GM12878 (cell line): ENCODE measurements at regions not wholly inside any gene's neighbourhood (a gene's known extent, or its start where the extent isn't known, plus 50 kb on each side); places are given as distances from the start of the nearest gene placed in this dataset.

Experiments
- ATAC-seq: fragments of 200-7000 bp; cut with Tn5 transposase; 3 replicates; pipeline ENCODE4 v1.9.1; 2020; ENCODE audit warnings: mild to moderate bottlenecking, moderate library complexity
- BruUV-seq: library from RNA; stranded (reverse); fragments of 400-500 nt; replicated peaks from 2 replicates; lab custom pipeline; 2021; lab: Mats Ljungman, UMichigan
- CTCF ChIA-PET: fragments of 300-600 bp; sonication (Branson Sonifier 250); formaldehyde crosslinking; extraction: SDS; loops from one replicate; lab custom pipeline; 2021; ENCODE audit warnings: inconsistent platforms; lab: Yijun Ruan, JAX
- POLR2A ChIA-PET: fragments of 350-600 bp; formaldehyde crosslinking; extraction: SDS; loops from one replicate; lab custom pipeline; 2021; ENCODE audit warnings: inconsistent platforms; lab: Charles Lee
- RAD21 ChIA-PET: fragments of 300-600 bp; sonication (Branson Sonifier 250); formaldehyde crosslinking; loops from one replicate; lab custom pipeline; 2023; ENCODE audit warnings: antibody characterized with exemption; ENCODE audit not compliant: unreplicated experiment; lab: Charles Lee
- SMC1A ChIA-PET: fragments of 300-600 bp; sonication (Branson Sonifier 250); formaldehyde crosslinking; loops from one replicate; lab custom pipeline; 2023; ENCODE audit not compliant: unreplicated experiment, uncharacterized antibody; lab: Charles Lee
- DNase-seq: peaks from one replicate; pipeline ENCODE4 v3.0.0-alpha.2; 2011; ENCODE audit warnings: low read depth, low spot score
- FAIRE-seq: peaks from 3 replicates; lab custom pipeline; 2011; peaks lifted over from hg19 to GRCh38; lab: Jason Lieb, UNC
- H2AFZ ChIP-seq: 2 replicates; pipeline ENCODE4 v1.6.0; 2011; ENCODE audit warnings: low read depth, low read length, control low read depth; ENCODE audit not compliant: control insufficient read depth
- H3K27ac ChIP-seq: 2 replicates; pipeline ENCODE4 v1.5.1; 2011; ENCODE audit warnings: control low read depth; ENCODE audit not compliant: control insufficient read depth, insufficient read depth
- H3K27me3 ChIP-seq, 2 experiments: replicated peaks in 1 of 2; 2 replicates each; pipeline versions ENCODE4 v1.6.0 to v1.6.1; 2011; ENCODE audit warnings: low read length in 1 of 2; ENCODE audit not compliant: control insufficient read depth in 2 of 2, insufficient read depth in 2 of 2
- H3K36me3 ChIP-seq, 2 experiments: 2 replicates each; pipeline ENCODE4 v1.5.1; 2011; ENCODE audit warnings: low read length in 1 of 2; ENCODE audit not compliant: control insufficient read depth in 2 of 2, insufficient read depth in 2 of 2
- H3K4me1 ChIP-seq: 2 replicates; pipeline ENCODE4 v1.6.1; 2011; ENCODE audit warnings: mild to moderate bottlenecking, low read length, moderate library complexity, mixed read lengths; ENCODE audit not compliant: control insufficient read depth, insufficient read depth
- H3K4me2 ChIP-seq: 2 replicates; pipeline ENCODE4 v1.6.0; 2011; ENCODE audit warnings: control low read depth; ENCODE audit not compliant: control insufficient read depth, insufficient read depth
- H3K4me3 ChIP-seq: fragments of 200-600 bp; sonication (generic); 2 replicates; pipeline ENCODE4 v1.5.1; 2016
- H3K79me2 ChIP-seq: 2 replicates; pipeline ENCODE4 v1.6.0; 2011; ENCODE audit warnings: low read length; ENCODE audit not compliant: control insufficient read depth, insufficient read depth
- H3K9ac ChIP-seq: 2 replicates; pipeline ENCODE4 v1.8.0; 2011; ENCODE audit warnings: low read length, control low read depth, mixed read lengths; ENCODE audit not compliant: control insufficient read depth, insufficient read depth
- H3K9me3 ChIP-seq: replicated peaks from 3 replicates; pipeline ENCODE4 v1.5.1; 2011; ENCODE audit warnings: mild to moderate bottlenecking, low read length; ENCODE audit not compliant: control insufficient read depth, insufficient read depth
- H4K20me1 ChIP-seq: 2 replicates; pipeline ENCODE4 v1.6.0; 2011; ENCODE audit not compliant: control insufficient read depth, insufficient read depth
- ATF7 ChIP-seq: fragments of 450-650 bp; IDR thresholded peaks from 2 replicates; pipeline ENCODE4 v1.6.1; 2016; ENCODE audit warnings: low read depth, mild to moderate bottlenecking
- BCL11A ChIP-seq: IDR thresholded peaks from 2 replicates; pipeline ENCODE4 v1.6.1; 2011; ENCODE audit warnings: low read depth, low read length
- BRCA1 ChIP-seq: IDR thresholded peaks from 2 replicates; pipeline ENCODE4 v1.6.1; 2011; ENCODE audit warnings: low read depth, low read length, improper control_type of control experiment
- CEBPZ ChIP-seq: fragments of 150-350 bp; IDR thresholded peaks from 2 replicates; pipeline ENCODE4 v1.6.1; 2016; ENCODE audit warnings: low read depth, low read length
- EED ChIP-seq: sonication (generic); IDR thresholded peaks from 2 replicates; pipeline ENCODE4 v1.6.1; 2016; ENCODE audit warnings: antibody characterized with exemption, low read depth
- EGR1 ChIP-seq, 2 experiments: IDR thresholded peaks; 1 replicate in 1 of 2; 2 replicates in 1 of 2; pipeline ENCODE4 v1.6.1; 2011 to 2012; ENCODE audit warnings: low read depth in 2 of 2, low read length in 2 of 2, borderline replicate concordance in 1 of 2, mild to moderate bottlenecking in 1 of 2, moderate library complexity in 1 of 2
- IKZF1 ChIP-seq: fragments of 450-650 bp; conservative IDR thresholded peaks from 2 replicates; pipeline ENCODE4 v1.6.1; 2017; ENCODE audit warnings: antibody characterized with exemption, mild to moderate bottlenecking
- IKZF2 ChIP-seq, 2 experiments: fragments of 450-650 bp; IDR thresholded peaks; 2 replicates each; pipeline ENCODE4 v1.6.1; 2017; ENCODE audit warnings: mild to moderate bottlenecking in 2 of 2, moderate library complexity in 2 of 2
- LARP7 ChIP-seq: fragments of 450-650 bp; IDR thresholded peaks from 2 replicates; pipeline ENCODE4 v1.6.1; 2017; ENCODE audit warnings: mild to moderate bottlenecking
- MYC ChIP-seq: IDR thresholded peaks from 2 replicates; pipeline ENCODE4 v1.6.1; 2011; ENCODE audit warnings: mild to moderate bottlenecking, low read length, moderate library complexity, inconsistent platforms; ENCODE audit not compliant: insufficient read depth, insufficient replicate concordance, insufficient read length, severe bottlenecking
- RAD21 ChIP-seq: IDR thresholded peaks from 2 replicates; pipeline ENCODE4 v1.6.1; 2011; ENCODE audit warnings: mild to moderate bottlenecking, low read depth, low read length, moderate library complexity; ENCODE audit not compliant: insufficient read depth
- SUPT20H ChIP-seq: IDR thresholded peaks from 2 replicates; pipeline ENCODE4 v1.6.1; 2011; ENCODE audit warnings: low read depth, mild to moderate bottlenecking, low read length, moderate library complexity, borderline replicate concordance; ENCODE audit not compliant: control insufficient read depth
- WGBS: methylation state at CpG from one replicate; pipeline ENCODE4 v1.1.6; 2016; ENCODE audit warnings: low lambda C conversion rate; ENCODE audit not compliant: insufficient replicate concordance, insufficient coverage; ENCODE audit errors: missing lambda C conversion rate; 5-methylcytosine and 5-hydroxymethylcytosine counted together
- in situ Hi-C: fragments of 300-500 bp; cut with MboI; formaldehyde crosslinking; loops from 9 replicates; pipeline ENCODE4 v1.14.3; 2018; ENCODE audit warnings: mixed read lengths
- intact Hi-C: fragments of 100-400 bp; cut with micrococcal nuclease; formaldehyde crosslinking; loops from one replicate; pipeline ENCODE4 v1.14.2; 2022; ENCODE audit not compliant: unreplicated experiment
- TF ChIP-seq, protein P1 (sequence below): fragments of 450-650 bp; formaldehyde crosslinking; IDR thresholded peaks from 2 replicates; pipeline ENCODE4 v1.4.0; 2022; ENCODE audit warnings: mild to moderate bottlenecking, moderate library complexity
- TF ChIP-seq, protein P2 (sequence below): fragments of 450-650 bp; formaldehyde crosslinking; IDR thresholded peaks from 2 replicates; pipeline ENCODE4 v1.5.0; 2022; ENCODE audit warnings: mild to moderate bottlenecking, missing genetic modification characterization

DNA sequence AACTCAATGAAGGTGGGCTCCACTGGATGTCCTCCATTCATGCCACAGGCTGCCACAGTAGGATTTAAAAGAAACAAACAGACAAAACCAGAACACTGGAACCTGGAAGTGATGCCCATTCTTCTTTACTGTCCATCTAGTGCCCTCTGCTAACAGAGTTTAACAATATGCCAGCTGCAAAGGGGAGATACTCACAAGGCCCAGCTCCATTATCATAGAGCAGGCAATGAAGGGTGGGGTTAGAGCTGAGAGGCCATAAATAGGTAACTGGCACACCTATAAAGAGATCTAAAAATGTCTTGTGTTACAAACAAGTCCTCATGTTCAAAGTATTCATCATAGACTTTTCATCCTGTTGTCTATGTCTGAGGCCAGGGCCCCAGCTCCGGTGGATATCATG, 75.6 kb downstream of the SOD2 start (continued):
- TF ChIP-seq, protein P1, sequence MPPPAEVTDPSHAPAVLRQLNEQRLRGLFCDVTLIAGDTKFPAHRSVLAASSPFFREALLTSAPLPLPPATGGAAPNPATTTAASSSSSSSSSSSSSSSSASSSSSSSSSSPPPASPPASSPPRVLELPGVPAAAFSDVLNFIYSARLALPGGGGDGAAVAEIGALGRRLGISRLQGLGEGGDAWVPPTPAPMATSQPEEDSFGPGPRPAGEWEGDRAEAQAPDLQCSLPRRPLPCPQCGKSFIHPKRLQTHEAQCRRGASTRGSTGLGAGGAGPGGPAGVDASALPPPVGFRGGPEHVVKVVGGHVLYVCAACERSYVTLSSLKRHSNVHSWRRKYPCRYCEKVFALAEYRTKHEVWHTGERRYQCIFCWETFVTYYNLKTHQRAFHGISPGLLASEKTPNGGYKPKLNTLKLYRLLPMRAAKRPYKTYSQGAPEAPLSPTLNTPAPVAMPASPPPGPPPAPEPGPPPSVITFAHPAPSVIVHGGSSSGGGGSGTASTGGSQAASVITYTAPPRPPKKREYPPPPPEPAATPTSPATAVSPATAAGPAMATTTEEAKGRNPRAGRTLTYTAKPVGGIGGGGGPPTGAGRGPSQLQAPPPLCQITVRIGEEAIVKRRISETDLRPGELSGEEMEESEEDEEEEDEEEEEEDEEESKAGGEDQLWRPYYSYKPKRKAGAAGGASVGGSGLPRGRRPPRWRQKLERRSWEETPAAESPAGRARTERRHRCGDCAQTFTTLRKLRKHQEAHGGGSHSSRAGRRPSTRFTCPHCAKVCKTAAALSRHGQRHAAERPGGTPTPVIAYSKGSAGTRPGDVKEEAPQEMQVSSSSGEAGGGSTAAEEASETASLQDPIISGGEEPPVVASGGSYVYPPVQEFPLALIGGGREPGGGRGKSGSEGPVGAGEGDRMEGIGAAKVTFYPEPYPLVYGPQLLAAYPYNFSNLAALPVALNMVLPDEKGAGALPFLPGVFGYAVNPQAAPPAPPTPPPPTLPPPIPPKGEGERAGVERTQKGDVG, result no peak
- TF ChIP-seq IKZF1, result no peak
- no peak for TF ChIP-seq MYC
- no peak for TF ChIP-seq ATF7
- no peak for TF ChIP-seq RAD21
- TF ChIP-seq BCL11A, result no peak
- no peak for TF ChIP-seq SUPT20H

- FAIRE-seq (no peak), DNase-seq (no peak), ATAC-seq (no peak)
- intact Hi-C loops (no loop called here), in situ Hi-C loops (no loop called here)
- Histone ChIP-seq H2AFZ (no peak overlapping the region), H3K4me2 (no peak overlapping the region), H3K4me3 (no peak overlapping the region), H3K79me2 (no peaks in the 10 kb centered on the region), H4K20me1 (no peaks in the 10 kb centered on the region), H3K27me3 (no peaks in the 10 kb centered on the region), H3K9me3 (no peaks in the 10 kb centered on the region; the same call in 2 of the 3 replicates), H3K4me1 (no peaks in the 10 kb centered on the region), H3K9ac (no peak overlapping the region), H3K27ac (no peak overlapping the region), H3K36me3 (no peaks in the 10 kb centered on the region)
- WGBS, result 36% methylated on average over 2 of the region's 2 CpGs
- TF ChIP-seq LARP7 (no peak), IKZF2 (IDR thresholded peaks at IDR 0.05) (no peak), EED (no peak), EGR1 (IDR thresholded peaks at IDR 0.05; ENCODE audit: borderline replicate concordance in 1 of 2, low read depth in 2 of 2, low read length in 2 of 2) (no peak), BRCA1 (no peak), CEBPZ (no peak)
- TF ChIP-seq, protein P2, sequence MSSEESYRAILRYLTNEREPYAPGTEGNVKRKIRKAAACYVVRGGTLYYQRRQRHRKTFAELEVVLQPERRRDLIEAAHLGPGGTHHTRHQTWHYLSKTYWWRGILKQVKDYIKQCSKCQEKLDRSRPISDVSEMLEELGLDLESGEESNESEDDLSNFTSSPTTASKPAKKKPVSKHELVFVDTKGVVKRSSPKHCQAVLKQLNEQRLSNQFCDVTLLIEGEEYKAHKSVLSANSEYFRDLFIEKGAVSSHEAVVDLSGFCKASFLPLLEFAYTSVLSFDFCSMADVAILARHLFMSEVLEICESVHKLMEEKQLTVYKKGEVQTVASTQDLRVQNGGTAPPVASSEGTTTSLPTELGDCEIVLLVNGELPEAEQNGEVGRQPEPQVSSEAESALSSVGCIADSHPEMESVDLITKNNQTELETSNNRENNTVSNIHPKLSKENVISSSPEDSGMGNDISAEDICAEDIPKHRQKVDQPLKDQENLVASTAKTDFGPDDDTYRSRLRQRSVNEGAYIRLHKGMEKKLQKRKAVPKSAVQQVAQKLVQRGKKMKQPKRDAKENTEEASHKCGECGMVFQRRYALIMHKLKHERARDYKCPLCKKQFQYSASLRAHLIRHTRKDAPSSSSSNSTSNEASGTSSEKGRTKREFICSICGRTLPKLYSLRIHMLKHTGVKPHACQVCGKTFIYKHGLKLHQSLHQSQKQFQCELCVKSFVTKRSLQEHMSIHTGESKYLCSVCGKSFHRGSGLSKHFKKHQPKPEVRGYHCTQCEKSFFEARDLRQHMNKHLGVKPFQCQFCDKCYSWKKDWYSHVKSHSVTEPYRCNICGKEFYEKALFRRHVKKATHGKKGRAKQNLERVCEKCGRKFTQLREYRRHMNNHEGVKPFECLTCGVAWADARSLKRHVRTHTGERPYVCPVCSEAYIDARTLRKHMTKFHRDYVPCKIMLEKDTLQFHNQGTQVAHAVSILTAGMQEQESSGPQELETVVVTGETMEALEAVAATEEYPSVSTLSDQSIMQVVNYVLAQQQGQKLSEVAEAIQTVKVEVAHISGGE, result no peak
- ChIA-PET POLR2A (no interaction called here), RAD21 (no interaction called here), CTCF (interaction anchor here (1.0 kb wide), 1 partner anchor 443 kb away, joined by 3 read pairs; no protein-coding TSS in a partner anchor), SMC1A (no interaction called here)
- no TSS peak for BruUV-seq
These were observed 76.6 kb downstream of the SOD2 start for GRCh38 chr6:159616456-159616855.
